IPS-18c (cell line): ENCODE measurements at regions not wholly inside any gene's neighbourhood (a gene's known extent, or its start where the extent isn't known, plus 50 kb on each side); places are given as distances from the start of the nearest gene placed in this dataset.

Experiments
- H3K4me3 ChIP-seq: 2 replicates; pipeline ENCODE4 v1.7.0; 2013; ENCODE audit warnings: low read depth, mild to moderate bottlenecking, low read length, moderate library complexity; ENCODE audit not compliant: insufficient read depth
- H3K9me3 ChIP-seq: one replicate; pipeline ENCODE4 v1.6.1; 2013; ENCODE audit warnings: mild to moderate bottlenecking, low read length, moderate library complexity; ENCODE audit not compliant: control insufficient read depth, insufficient read depth

DNA sequence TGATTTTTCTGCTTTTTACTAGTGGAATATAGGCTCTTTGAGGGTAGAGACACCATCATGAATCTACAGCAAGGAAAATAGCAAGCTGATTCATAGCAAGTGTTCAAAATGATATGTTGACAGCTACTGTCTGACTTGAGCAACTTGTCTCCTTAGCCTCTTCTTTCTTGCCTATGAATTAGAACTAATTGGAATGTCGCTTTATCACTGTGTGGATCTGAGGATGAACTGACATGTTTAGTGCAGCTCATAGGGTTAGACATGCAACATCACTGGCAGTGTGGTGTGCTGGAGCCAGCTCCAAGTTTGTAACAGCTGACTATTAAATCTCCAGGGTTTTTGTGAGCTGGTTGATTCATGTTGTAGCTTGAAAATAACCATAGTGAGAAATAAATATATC lies 1068.4 kb downstream of the PCDH18 start:
- no peaks in the 10 kb centered on the region for H3K9me3 ChIP-seq
- no peak overlapping the region for H3K4me3 ChIP-seq

DNA sequence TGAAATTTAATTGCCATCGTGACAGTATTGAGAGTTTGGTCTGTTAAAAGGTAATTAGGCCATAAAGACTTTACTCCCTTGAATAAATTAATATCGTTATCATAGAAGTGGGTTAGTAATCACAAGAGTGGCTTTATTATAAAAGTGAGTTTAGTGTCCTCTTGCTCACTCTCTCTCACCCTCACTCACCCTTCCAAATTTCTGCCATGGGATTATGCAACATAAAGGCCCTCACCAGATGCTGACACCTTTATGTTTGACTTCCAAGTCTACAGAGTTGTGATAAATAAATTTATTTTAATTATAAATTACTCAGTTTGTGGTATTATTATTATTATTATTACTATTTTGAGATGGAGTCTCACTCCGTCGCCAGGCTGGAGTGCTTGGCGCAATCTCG lies 1070.8 kb downstream of the PCDH18 start:
- Histone ChIP-seq H3K4me3 (no peak overlapping the region), H3K9me3 (no peaks in the 10 kb centered on the region)

DNA sequence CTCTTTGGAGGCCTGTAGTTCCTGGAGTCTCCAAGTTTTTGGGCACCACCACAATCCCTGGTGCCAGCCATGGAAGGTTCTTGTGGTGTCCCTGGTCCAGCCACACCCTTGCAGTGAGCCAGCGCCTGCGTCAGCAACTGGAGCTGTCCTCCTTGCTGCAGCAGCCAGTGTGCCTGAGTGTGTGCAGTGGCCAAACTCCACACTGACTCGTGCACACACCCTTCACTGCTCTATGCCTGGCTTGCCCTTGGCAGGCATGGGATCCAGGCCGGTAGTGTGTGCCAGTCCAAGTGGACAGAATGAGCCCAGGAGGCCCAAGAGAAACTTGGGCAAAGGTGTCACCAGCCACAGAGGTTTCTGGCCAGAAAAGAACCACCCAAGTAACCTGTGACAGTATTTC lies 1074.0 kb downstream of the PCDH18 start:
- Histone ChIP-seq H3K9me3 (no peaks in the 10 kb centered on the region), H3K4me3 (no peak overlapping the region)

GRCh38 chr4:136457577-136457976 lies 1074.7 kb downstream of the PCDH18 start:
- H3K4me3 ChIP-seq: no peak overlapping the region

GRCh38 chr4:136457004-136457403 lies 1075.3 kb downstream of the PCDH18 start:
- H3K9me3 ChIP-seq: no peaks in the 10 kb centered on the region
- no peak overlapping the region for H3K4me3 ChIP-seq

More at GRCh38 chr4:136457577-136457976, 1074.7 kb downstream of the PCDH18 start:
- H3K9me3 ChIP-seq: no peaks in the 10 kb centered on the region

DNA sequence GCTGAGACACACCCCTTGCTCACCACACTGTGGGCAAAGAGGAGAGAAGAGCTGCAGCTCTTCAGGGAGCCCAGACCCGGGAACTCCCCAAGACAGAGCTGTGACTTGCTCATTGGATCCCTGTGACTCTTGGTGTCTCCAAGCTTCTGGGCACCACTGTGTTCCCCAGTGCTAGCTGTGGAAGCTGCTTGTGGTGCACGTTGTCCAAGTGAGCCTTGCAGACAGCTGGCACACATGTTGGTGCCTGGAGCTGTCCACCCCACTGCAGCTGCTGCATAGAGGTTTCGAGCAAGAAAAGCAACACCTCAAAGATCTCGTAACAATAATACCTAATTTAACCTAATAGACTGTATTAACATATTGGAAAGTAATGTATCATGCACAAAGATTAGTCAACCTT lies 1089.3 kb downstream of the PCDH18 start:
- Histone ChIP-seq H3K9me3 (no peaks in the 10 kb centered on the region), H3K4me3 (no peak overlapping the region)

GRCh38 chr4:136442447-136442846 lies 1089.8 kb downstream of the PCDH18 start:
- Histone ChIP-seq H3K9me3 (no peaks in the 10 kb centered on the region), H3K4me3 (no peak overlapping the region)

DNA sequence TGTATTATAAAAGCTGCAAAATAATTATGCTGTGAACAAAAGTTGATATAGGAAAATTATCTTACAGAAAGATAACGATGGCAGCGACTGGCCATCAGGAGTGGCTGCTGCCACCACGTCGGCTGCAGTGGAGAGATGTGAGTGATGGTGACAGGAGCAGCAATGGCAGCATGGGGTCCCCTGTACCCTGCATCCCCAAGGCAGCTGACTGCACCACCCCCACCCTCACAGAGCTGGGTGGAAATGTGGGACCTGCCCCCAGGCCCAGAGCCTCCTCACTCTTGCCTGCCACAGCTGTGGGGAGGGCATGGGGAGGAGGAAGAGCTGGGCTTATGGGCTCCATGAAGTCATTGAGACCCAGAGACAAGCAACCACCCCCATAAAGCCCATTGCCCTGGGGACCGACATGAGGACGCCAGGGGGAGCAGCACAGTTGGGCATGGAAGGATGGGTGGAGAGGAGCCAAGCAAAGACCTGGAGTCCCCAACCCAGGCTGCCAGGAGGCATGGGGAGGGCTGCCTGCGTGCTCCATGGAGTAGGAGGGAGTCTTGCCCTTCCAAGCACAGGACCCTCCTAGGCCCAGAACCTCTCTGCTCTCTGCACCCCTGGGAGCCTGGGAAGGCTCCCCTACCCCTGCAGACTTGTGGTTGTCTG lies 1090.5 kb downstream of the PCDH18 start:
- H3K4me3 ChIP-seq: no peak overlapping the region
- no peaks in the 10 kb centered on the region for H3K9me3 ChIP-seq

DNA sequence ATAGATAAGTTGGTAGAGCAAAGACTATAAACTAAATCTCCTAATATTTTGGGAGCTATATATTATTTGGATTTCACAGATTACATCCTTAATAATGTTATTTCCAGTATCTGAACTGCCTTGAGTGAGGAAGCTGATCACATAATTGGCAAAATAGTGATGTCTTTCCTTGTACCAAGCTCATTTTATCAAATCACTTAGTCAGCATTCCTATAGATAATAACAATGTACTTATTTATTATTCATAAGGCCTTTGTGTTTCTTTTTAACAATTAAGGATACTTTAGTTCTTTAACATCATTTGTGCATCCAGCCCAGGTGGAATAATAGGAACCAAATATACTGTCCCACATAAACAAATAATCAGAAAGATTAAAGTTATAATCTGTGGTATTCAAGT lies 1093.6 kb downstream of the PCDH18 start:
- H3K9me3 ChIP-seq: no peaks in the 10 kb centered on the region
- no peak overlapping the region for H3K4me3 ChIP-seq

DNA sequence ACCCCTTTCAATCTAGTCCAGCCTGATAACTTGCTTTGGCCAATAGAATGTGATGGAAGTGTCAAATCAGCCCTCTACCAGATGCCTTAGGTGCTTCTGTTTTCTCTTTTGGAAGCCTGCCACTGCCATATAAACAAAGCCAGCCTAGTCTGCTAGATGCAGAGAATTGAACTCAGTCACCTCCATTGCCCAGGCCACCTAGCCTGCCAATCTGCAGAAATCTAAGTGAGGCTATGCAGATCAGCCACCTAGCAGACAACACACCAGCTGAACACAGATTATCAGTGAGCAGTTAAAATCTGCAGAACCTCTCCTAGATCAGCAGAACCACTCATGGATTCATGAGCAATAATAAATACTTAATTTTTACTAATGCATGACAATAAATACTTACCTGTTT lies 1108.2 kb downstream of the PCDH18 start:
- Histone ChIP-seq H3K9me3 (no peaks in the 10 kb centered on the region), H3K4me3 (no peak overlapping the region)

GRCh38 chr4:136414981-136415380 lies 1117.3 kb downstream of the PCDH18 start:
- H3K4me3 ChIP-seq: no peak overlapping the region
- no peaks in the 10 kb centered on the region for H3K9me3 ChIP-seq

- Histone ChIP-seq H3K4me3 (no peak overlapping the region), H3K9me3 (no peaks in the 10 kb centered on the region)
These were observed 1119.6 kb downstream of the PCDH18 start for GRCh38 chr4:136412708-136413107.

DNA sequence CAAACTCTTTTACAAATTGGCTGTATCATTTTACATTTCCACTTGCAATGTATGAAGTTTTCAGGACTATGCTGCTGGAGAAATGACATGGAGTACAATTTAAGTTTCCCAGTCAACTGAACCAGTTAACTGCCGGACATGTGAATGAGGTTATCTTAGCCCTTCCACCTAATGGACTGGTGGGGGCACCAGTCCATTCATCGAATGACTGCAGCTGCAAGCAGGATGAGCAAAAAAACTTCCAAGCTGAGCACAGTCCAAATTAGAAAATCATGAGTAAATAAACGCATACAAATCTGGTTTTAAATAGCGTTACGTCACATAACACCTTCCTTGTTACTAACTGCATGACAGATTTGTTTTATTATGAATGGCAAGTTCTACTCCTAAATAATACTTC lies 1131.5 kb downstream of the PCDH18 start:
- Histone ChIP-seq H3K9me3 (no peaks in the 10 kb centered on the region), H3K4me3 (no peak overlapping the region)

DNA sequence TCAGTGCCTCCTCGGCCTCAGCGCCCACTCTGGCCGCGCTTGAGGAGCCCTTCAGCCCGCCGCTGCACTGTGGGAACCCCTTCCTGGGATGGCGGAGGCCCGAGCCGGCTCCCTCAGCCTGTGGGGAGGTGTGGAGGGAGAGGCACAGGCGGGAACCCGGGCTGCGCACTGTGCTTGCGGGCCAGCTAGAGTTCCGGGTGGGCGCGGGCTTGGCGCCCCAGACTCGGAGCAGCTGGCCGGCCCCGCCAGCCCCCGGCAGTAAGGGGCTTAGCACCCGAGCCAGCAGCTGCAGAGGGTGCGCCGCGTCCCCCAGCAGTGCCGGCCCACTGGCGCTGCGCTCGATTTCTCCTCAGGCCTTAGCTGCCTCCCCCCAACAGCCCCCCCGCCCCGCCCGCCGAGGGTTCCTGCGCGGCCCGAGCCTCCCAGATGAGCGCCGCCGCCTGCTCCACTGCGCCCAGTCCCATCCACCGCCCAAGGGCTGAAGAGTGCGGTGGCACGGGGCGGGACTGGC lies 1137.0 kb downstream of the PCDH18 start:
- Histone ChIP-seq H3K9me3 (no peaks in the 10 kb centered on the region), H3K4me3 (no peak overlapping the region)

GRCh38 chr4:136392576-136392975 lies 1139.7 kb downstream of the PCDH18 start:
- Histone ChIP-seq H3K9me3 (no peaks in the 10 kb centered on the region), H3K4me3 (no peak overlapping the region)

GRCh38 chr4:136390824-136391223 lies 1141.5 kb downstream of the PCDH18 start:
- Histone ChIP-seq H3K9me3 (no peaks in the 10 kb centered on the region), H3K4me3 (no peak overlapping the region)

- H3K4me3 ChIP-seq: no peak overlapping the region
These were observed 1149.2 kb downstream of the PCDH18 start for GRCh38 chr4:136383082-136383481.

DNA sequence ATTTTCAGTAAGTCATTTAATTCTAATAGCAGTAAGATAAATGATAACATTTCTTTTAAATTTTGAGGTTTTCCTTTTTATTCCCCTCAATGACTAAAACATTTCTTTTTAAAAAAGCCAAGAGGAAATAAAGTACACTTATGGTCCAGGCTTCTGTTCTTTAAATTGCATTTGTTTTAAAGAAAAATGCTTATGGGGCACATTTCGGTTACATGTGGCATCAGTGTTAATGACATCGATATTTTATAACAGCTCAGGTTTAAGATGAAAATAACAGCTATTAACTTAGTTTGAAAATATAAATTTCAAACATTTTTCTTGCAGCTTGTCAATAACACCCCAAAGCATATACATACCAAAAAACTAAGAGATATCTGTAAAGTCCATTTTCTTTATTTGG lies 1161.1 kb downstream of the PCDH18 start:
- Histone ChIP-seq H3K4me3 (no peak overlapping the region), H3K9me3 (no peaks in the 10 kb centered on the region)

More at GRCh38 chr4:136383082-136383481, 1149.2 kb downstream of the PCDH18 start:
- H3K9me3 ChIP-seq: no peaks in the 10 kb centered on the region

GRCh38 chr4:136369073-136369472 lies 1163.2 kb downstream of the PCDH18 start:
- no peak overlapping the region for H3K4me3 ChIP-seq
- H3K9me3 ChIP-seq: no peaks in the 10 kb centered on the region
